Osteoblast (primary cell): ENCODE measurements at regions not wholly inside any gene's neighbourhood (a gene's known extent, or its start where the extent isn't known, plus 50 kb on each side); places are given as distances from the start of the nearest gene placed in this dataset.
"Not testable (repeated sequence)": the region's sequence is repeated elsewhere in the genome, so short reads cannot be mapped to it uniquely, and the experiment has no call there.

Source experiments
- DNase-seq: peaks from one replicate; pipeline ENCODE4 v3.0.0; 2011; ENCODE audit warnings: low spot score, mixed read lengths; ENCODE audit not compliant: insufficient read length; ENCODE audit errors: missing footprints
- H2AFZ ChIP-seq: 2 replicates; pipeline ENCODE4 v1.6.0; 2011; ENCODE audit warnings: mild to moderate bottlenecking, low read length
- H3K27ac ChIP-seq: 2 replicates; pipeline ENCODE4 v1.5.1; 2011; ENCODE audit warnings: mild to moderate bottlenecking, low read depth, low read length, moderate library complexity
- H3K27me3 ChIP-seq: 2 replicates; pipeline ENCODE4 v1.6.0; 2012; ENCODE audit warnings: mild to moderate bottlenecking, control low read depth, inconsistent platforms, low read length, moderate library complexity; ENCODE audit not compliant: insufficient read depth
- H3K36me3 ChIP-seq: 2 replicates; pipeline ENCODE4 v1.5.1; 2011; ENCODE audit warnings: mild to moderate bottlenecking, low read length, control low read depth, moderate library complexity; ENCODE audit not compliant: insufficient read depth
- H3K4me1 ChIP-seq: 2 replicates; pipeline ENCODE4 v1.5.1; 2011; ENCODE audit warnings: mild to moderate bottlenecking, low read length, control low read depth, moderate library complexity; ENCODE audit not compliant: insufficient read depth
- H3K4me2 ChIP-seq: 2 replicates; pipeline ENCODE4 v1.6.0; 2011; ENCODE audit warnings: mild to moderate bottlenecking, low read length; ENCODE audit not compliant: insufficient read depth
- H3K4me3 ChIP-seq: fragments of 200-600 bp; sonication (generic); 3 replicates; pipeline ENCODE4 v1.5.1; 2012; ENCODE audit warnings: mild to moderate bottlenecking, low read length, inconsistent platforms; ENCODE audit not compliant: insufficient read depth
- H3K79me2 ChIP-seq: 2 replicates; pipeline ENCODE4 v1.6.0; 2012; ENCODE audit warnings: mild to moderate bottlenecking, low read length, control low read depth, inconsistent platforms; ENCODE audit not compliant: insufficient read depth
- H3K9me3 ChIP-seq: 2 replicates; pipeline ENCODE4 v1.5.1; 2011; ENCODE audit warnings: low read depth, low read length, control low read depth
- H4K20me1 ChIP-seq: 2 replicates; pipeline ENCODE4 v1.6.0; 2012; ENCODE audit warnings: mild to moderate bottlenecking, low read length, control low read depth; ENCODE audit not compliant: insufficient read depth
- TF ChIP-seq, protein P1 (sequence below): IDR thresholded peaks from 2 replicates; pipeline ENCODE4 v1.5.1; 2011; ENCODE audit warnings: mild to moderate bottlenecking, low read depth, low read length, moderate library complexity; ENCODE audit errors: extremely low read depth

DNA sequence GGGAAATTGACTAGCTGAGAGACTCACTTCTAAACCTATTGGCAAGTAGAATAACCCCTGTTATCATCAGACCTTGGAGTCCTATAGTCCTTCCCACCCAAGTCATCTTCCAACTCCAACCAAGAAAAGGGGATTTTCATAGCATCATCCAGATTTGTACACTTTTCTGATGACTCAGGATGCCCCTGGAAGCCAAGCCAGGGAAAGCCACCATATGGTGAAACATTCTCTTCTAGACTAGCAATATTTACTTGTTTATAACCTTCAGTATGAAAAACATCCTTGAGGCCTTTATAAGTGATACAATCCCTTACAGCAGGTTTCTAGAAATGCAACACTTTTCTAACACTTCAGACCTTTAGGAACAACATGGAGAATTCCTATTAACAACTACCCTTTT, 618.8 kb upstream of the CDH11 start:
- no peak overlapping the region for H3K27ac ChIP-seq
- no peaks in the 10 kb centered on the region for H3K9me3 ChIP-seq
- H4K20me1 ChIP-seq: no peaks in the 10 kb centered on the region
- H2AFZ ChIP-seq: no peak overlapping the region
- no peak overlapping the region for H3K4me2 ChIP-seq
- no peak overlapping the region for H3K4me3 ChIP-seq
- DNase-seq: no peak
- TF ChIP-seq, protein P1, sequence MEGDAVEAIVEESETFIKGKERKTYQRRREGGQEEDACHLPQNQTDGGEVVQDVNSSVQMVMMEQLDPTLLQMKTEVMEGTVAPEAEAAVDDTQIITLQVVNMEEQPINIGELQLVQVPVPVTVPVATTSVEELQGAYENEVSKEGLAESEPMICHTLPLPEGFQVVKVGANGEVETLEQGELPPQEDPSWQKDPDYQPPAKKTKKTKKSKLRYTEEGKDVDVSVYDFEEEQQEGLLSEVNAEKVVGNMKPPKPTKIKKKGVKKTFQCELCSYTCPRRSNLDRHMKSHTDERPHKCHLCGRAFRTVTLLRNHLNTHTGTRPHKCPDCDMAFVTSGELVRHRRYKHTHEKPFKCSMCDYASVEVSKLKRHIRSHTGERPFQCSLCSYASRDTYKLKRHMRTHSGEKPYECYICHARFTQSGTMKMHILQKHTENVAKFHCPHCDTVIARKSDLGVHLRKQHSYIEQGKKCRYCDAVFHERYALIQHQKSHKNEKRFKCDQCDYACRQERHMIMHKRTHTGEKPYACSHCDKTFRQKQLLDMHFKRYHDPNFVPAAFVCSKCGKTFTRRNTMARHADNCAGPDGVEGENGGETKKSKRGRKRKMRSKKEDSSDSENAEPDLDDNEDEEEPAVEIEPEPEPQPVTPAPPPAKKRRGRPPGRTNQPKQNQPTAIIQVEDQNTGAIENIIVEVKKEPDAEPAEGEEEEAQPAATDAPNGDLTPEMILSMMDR: no peak
- H3K36me3 ChIP-seq: no peaks in the 10 kb centered on the region
- H3K27me3 ChIP-seq: peaks cover 11% of the 10 kb centered on the region
- no peaks in the 10 kb centered on the region for H3K79me2 ChIP-seq
- no peaks in the 10 kb centered on the region for H3K4me1 ChIP-seq

DNA sequence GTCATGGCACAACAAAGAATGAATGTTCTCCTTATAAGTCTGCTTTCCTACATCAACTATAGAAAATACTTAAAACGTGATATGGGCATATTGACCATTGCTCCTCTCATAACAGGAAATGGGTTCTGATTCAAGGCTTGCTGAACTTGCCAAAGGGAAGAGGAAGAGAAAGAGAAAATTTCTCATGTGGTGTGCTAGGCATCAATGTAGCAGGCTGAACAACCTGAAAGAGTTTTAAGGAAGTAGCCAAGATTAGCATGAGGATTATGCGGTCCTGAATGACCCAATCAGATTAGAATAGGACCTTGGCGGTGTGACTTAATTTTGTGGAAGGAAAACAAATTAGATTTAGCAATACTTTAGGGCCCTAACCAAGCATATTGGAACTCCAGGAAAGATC, 617.7 kb upstream of the CDH11 start:
- no peaks in the 10 kb centered on the region for H4K20me1 ChIP-seq
- H2AFZ ChIP-seq: no peak overlapping the region
- H3K27me3 ChIP-seq: peaks cover 11% of the 10 kb centered on the region
- H3K4me1 ChIP-seq: no peaks in the 10 kb centered on the region
- TF ChIP-seq, protein P1: no peak
- no peak overlapping the region for H3K4me2 ChIP-seq
- no peak overlapping the region for H3K4me3 ChIP-seq
- no peak overlapping the region for H3K27ac ChIP-seq
- no peak for DNase-seq
- H3K79me2 ChIP-seq: no peaks in the 10 kb centered on the region
- no peaks in the 10 kb centered on the region for H3K36me3 ChIP-seq
- no peaks in the 10 kb centered on the region for H3K9me3 ChIP-seq

DNA sequence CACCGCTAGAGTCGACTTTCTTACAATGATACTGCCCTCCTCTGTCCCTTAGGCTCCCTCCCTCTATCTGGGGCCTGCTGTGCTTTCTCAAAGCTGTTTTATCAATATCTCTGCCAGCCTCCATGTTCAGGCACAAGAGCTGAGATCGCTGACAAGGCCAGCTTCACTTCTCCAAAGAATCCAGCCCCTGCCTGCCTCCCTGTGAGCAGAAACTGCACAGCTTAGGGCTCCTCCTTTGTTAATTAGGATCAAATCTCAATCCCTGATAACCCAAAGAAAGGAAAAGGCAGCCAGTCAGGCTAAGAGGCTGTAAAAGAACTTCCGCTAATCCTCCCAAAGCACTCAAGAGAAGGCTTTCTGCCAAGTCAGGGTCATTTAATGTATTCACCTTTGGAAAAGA, 616.0 kb upstream of the CDH11 start:
- TF ChIP-seq, protein P1: peak; percentile 9
- Histone ChIP-seq H3K4me3 (no peak overlapping the region), H3K4me1 (no peaks in the 10 kb centered on the region), H3K79me2 (no peaks in the 10 kb centered on the region), H3K27me3 (peaks cover 11% of the 10 kb centered on the region), H3K9me3 (no peaks in the 10 kb centered on the region), H3K27ac (no peak overlapping the region), H2AFZ (no peak overlapping the region), H4K20me1 (no peaks in the 10 kb centered on the region), H3K36me3 (no peaks in the 10 kb centered on the region), H3K4me2 (no peak overlapping the region)
- no peak for DNase-seq

DNA sequence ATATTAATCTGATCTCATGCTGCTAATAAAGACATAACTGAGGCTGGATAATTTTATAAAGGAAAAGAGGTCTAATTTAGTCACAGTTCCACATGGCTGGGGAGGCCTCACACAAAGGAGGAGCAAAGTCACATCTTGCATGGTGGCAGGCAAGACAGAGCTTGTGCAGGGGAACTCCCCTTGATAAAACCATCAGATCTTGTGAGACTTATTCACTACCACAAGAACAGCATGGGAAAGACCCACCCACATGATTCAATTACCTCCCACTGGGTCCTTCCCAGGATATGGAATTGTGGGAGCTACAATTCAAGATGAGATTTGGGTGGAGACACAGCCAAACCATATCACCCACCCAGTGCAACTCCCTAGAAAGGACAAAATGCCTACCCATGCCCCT, 613.8 kb upstream of the CDH11 start:
- H4K20me1 ChIP-seq, H3K36me3 ChIP-seq, H3K4me3 ChIP-seq, H3K4me1 ChIP-seq, DNase-seq, H3K27ac ChIP-seq, H2AFZ ChIP-seq, H3K9me3 ChIP-seq, H3K4me2 ChIP-seq, H3K79me2 ChIP-seq: not testable (repeated sequence)
- peaks cover 11% of the 10 kb centered on the region for H3K27me3 ChIP-seq
